Nucleus accumbens (tissue), 56 donors: ENCODE measurements at regions not wholly inside any gene's neighbourhood (a gene's known extent, or its start where the extent isn't known, plus 50 kb on each side); places are given as distances from the start of the nearest gene placed in this dataset.
A peak's percentile ranks its signal among the peaks of the same experiment; 100 is the strongest.
"Not testable (repeated sequence)": the region's sequence is repeated elsewhere in the genome, so short reads cannot be mapped to it uniquely, and the experiment has no call there.

Source experiments
- DNase-seq, 56 donors: peaks; one replicate each; lab custom pipeline; 2025; lab: John Stamatoyannopoulos, UW

DNA sequence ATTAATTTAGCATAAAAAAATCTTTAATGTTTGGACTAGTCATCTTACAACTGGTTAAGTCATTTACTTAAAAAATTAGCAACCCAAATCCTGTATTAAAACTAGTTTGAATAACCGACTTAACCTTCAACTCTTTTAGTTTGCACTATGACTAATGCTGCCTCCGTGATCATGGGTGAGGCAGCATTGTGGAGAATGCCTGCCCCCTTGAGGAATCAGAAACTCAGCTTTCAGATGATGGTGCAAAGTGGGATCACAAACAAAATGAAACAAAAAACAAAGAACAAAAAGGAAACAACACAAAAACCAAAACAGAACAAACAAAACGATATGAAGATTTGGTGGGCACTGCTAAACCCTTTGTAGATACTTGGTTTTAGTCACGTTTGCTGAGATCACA, 127.0 kb upstream of the PALM2AKAP2 start:
- peak in 28 of 56 donors; percentile 1 to 68 (median 24) for DNase-seq

GRCh38 chr9:109653470-109653869, 126.5 kb upstream of the PALM2AKAP2 start:
- DNase-seq = peak in 1 of 56 donors; percentile 20

DNA sequence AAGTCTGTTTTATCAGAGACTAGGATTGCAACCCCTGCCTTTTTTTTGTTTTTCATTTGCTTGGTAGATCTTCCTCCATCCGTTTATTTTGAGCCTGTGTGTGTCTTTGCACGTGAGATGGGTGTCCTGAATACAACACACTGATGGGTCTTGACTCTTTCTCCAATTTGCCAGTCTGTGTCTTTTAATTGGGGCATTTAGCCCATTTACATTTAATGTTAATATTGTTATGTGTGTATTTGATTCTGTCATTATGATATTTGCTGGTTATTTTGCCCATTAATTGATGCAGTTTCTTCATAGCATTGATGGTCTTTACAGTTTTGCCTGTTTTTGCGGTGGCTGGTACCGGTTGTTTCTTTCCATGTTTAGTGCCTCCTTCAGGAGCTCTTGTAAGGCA, 116.0 kb upstream of the PALM2AKAP2 start:
- DNase-seq = not testable (repeated sequence)

DNA sequence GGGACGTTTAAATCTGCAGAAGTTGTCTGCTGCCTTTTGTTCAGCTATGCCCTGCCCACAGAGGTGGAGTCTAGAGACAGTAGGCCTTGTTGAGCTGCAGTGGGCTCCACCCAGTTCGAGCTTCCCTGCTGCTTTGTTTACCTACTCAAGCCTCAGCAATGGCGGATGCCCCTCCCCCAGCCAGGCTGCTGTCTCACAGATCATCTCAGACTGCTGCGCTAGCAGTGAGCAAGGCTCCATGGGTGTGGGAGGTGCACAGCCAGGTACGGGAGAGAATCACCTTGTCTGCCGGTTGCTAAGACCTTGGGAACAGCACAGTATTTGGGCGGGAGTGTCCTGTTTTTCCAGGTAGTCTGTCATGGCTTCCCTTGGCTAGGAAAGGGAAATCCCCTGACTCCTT, 114.3 kb upstream of the PALM2AKAP2 start:
- peak in 45 of 56 donors; percentile 5 to 75 (median 39) for DNase-seq

- no peak for DNase-seq
These were observed 98.7 kb upstream of the PALM2AKAP2 start for GRCh38 chr9:109681301-109681700.

GRCh38 chr9:109682227-109682626, 97.8 kb upstream of the PALM2AKAP2 start:
- no peak for DNase-seq

DNA sequence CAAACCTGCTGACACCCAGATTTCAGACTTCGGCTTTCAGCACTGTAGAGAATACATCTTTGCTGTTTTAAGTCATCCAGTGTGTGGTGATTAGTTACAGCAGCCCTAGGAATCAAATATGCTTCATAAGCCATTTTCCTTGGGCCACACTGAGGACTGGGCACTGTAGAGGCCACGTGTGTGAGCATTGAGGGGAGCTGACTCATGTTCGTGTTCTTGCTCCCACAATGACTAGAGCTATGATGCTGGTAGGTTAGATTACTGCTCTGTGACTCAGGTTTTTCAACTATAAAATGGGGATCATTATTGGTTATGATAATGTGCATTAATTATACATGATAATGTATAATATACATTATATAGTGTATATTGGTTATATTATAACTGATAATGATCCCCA, 96.5 kb upstream of the PALM2AKAP2 start:
- DNase-seq = no peak

GRCh38 chr9:109689701-109690100, 90.3 kb upstream of the PALM2AKAP2 start:
- DNase-seq = no peak

DNA sequence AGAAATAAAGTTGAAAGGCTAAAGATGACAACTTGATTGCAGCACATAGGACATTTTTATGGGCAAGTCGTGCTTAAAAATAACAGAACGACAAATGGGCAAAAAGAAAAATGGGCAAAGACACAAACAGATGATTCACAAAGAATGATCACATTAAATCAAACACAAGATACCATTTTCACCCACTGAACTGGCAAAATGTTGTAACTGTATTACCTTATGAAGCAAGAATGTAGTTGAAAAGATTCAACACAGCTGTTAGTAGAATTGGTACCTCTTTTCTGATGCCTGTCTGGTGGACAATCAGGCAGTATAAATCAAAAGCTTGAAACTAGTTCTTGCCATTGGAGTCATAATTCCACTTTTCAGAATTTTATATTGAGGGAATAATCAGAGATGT, 81.0 kb upstream of the PALM2AKAP2 start:
- DNase-seq = no peak

- no peak for DNase-seq
These were observed 75.5 kb upstream of the PALM2AKAP2 start for GRCh38 chr9:109704546-109704945.

DNA sequence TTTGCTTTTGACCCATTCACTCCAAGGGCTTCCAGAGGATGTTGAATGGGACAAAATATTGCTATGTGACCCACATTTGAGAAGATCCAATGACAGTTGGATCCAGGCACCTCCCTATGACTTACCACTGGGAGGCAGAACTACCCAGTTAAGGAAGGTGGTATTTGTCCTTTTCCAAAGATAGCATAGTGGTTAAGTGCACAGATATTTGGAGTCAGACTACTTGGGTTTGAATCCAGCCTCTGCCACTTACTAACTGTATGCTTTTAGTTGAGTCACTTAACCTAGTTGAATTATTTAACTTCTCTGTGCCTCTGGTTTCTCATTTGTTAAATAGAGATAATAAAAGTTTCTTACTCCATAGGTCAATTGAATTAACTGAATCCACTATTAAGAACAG, 74.5 kb upstream of the PALM2AKAP2 start:
- DNase-seq = no peak

GRCh38 chr9:109707355-109707754, 72.6 kb upstream of the PALM2AKAP2 start:
- DNase-seq = no peak

DNA sequence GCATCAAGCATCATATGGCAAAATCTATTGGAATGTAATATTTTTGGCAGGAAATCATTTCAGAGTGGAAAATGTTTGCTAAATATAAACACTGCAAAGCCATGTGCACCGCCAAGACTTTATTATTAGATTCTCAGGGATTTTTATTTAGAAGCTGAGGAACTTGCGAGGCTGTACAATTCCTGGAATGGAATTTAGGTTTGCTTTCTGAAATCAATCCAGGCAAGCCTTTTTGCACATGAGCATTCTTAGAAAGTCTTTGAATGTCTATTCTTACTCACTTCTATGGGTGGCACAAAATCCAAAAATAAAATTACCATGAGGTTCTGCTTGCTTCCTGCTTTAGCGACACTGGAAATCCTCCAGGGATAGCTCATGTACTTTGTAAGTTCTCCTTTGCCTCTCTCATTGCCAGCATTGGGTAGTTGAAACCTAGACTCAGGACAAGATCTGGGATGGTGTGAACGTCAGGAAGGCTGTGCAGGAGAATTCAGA, 71.5 kb upstream of the PALM2AKAP2 start:
- no peak for DNase-seq

DNA sequence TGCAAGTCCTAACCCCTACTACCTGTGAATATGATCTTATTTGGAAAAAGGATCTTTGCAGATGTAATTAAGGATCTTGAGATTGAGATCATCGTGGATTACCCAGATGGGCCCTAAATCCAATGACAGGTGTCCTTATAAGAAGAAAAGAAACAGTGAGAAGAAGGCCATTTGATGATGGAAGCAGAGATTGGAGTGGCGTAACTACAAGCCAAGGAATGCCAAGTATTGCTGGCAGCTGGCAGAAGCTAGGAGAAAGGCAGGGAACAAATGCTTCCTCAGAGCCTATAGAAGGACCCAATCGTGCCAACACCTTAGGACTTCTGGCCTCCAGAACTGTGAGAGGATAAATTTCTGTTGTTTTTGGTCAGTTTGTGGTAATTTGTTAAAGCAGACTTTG, 70.1 kb upstream of the PALM2AKAP2 start:
- no peak for DNase-seq

- no peak for DNase-seq
These were observed 69.2 kb upstream of the PALM2AKAP2 start for GRCh38 chr9:109710830-109711229.

DNA sequence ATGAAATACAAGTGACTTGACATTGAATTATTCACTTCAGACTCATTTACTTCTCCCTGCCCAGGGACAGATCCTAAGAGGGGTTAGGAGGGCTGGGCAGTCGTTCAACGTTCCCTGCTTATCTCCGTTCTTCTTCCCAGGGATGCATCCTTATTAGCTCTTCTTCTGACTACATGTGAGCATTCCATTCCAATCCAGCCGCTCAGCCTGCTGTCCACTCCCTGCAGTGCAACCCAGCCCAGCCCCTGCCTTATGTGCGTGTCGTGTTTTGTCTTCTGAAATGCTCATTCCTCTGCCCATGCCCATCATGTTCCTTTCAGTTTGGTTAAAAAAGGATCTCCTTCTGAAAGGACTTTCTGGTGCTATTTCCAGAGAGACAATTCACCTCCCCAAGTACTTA, 64.7 kb upstream of the PALM2AKAP2 start:
- no peak for DNase-seq

DNA sequence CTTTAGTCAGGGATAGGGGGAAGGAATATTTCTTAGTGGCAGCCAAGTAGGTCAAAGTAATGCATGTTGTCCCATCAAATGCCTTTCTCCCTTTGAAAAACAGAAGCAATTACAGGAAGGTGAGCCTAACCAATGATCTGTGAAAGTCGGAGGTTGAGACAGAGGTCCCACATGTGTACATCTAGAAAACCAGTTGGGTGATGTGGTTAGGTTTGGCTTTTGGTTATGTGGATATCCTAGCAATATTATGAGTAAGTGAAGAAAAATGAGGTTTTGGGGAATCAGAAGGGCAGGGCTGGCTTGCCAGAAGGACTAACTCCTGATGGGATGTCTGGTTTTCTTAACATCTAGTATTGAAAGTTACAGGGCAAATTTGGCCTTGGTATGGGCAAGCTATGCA, 63.4 kb upstream of the PALM2AKAP2 start:
- no peak for DNase-seq

DNA sequence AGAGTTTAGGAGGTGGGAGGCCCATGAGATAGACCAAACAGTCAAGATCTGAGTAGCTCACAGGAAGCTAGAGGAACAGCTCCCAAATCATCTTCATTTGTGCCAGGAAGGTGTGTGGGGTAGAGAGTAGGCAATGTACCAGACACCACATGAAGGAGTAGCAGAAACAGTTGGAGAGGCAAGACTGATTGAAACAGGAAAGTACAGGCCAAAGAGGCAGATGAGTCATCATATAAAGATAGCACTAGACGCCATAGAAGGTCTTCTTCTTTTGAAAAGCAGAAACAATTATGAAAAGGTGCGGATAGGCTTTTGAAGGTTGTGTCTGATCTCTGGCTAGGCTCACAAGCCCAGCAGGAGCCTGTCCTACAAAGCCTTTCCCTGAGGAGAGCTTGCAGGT, 62.7 kb upstream of the PALM2AKAP2 start:
- DNase-seq = no peak

DNA sequence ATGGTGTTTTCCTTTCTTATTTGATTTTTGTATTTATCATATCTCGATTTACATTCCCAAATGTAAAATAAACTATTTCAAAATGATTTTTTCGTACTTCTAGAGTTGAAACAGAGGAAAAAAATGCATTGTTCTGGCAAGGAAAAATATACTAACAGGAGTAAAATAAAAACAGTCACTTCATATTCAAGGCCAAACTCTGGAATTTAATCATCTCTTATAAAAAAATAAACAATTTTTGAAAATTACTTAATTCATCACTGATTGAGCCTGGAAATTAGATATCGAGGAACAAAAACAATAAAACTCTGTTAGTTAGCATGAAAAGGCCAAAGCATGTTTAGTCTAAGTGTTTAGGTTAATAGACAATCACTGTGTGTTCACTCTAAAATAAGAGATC, 61.1 kb upstream of the PALM2AKAP2 start:
- no peak for DNase-seq

DNA sequence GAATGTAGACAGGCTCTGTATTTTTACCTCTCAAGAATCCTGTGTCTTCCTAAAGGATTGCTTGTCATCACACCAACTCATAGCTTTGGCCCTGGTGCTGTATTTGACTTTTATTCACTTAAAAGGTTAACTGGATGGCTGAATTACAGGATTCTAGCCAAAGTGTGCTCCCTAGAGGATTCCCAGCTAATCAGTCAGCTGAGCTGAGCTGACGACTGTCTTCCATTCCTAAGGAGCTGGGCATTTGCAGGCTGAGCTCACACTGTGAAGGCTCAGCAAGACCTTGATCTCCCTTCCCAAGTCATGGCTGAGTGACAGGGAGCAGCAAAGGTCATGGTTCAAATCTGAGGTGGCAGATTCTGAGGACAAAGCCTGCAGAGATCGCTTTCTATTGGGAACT, 59.0 kb upstream of the PALM2AKAP2 start:
- no peak for DNase-seq

DNA sequence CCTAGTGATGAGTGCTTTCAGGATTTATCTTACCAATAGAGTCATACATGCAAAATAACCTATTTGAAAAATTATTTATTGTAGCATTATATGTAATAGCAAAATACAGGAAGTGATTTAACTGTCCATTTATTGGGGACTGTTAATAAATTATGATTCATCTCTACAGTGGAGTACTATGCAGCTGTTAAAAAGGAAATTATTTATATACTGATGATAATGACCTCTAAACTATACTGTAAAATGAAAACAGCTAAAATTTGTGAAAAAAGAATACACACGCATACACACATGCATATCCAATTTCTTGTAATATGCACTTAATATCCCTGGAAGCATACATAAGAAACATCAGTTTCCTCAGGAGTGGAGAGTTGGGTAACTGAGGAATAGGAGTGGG, 58.0 kb upstream of the PALM2AKAP2 start:
- DNase-seq = no peak

- DNase-seq = no peak
These were observed 56.2 kb upstream of the PALM2AKAP2 start for GRCh38 chr9:109723781-109724180.

DNA sequence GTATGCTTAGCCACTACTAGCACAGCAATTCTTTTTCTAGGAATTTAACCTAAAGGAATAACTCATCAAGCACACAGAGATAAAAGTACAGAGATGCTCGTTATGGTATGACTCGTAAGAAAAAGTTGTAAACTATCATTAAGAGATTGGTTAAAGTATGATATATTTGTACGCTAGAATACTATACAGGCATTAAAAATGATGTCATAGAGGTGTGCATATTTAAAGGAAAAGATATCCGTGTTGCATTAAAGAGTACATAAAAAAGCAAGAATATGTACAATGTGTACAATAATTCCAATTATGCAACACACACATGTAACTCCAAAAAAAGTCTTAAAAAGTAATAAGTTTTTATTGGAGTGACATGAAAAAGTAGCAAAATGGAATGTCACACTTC, 54.5 kb upstream of the PALM2AKAP2 start:
- no peak for DNase-seq
